Parathyroid adenoma (tissue), 2 donors: ENCODE measurements at regions not wholly inside any gene's neighbourhood (a gene's known extent, or its start where the extent isn't known, plus 50 kb on each side); places are given as distances from the start of the nearest gene placed in this dataset.
A peak's percentile ranks its signal among the peaks of the same experiment; 100 is the strongest.

Experiments
- H2AFZ ChIP-seq: fragments of 300-600 bp; sonication (generic); one replicate; pipeline ENCODE4 v1.7.0; 2017; ENCODE audit warnings: antibody characterized with exemption, mild to moderate bottlenecking
- H3K27ac ChIP-seq: fragments of 300-600 bp; sonication (generic); one replicate; pipeline ENCODE4 v1.7.0; 2017
- H3K27me3 ChIP-seq: fragments of 300-600 bp; sonication (generic); one replicate; pipeline ENCODE4 v1.7.0; 2017; ENCODE audit warnings: low read length; ENCODE audit not compliant: control insufficient read depth, insufficient read depth
- H3K36me3 ChIP-seq: fragments of 300-600 bp; sonication (generic); one replicate; pipeline ENCODE4 v1.7.0; 2017; ENCODE audit warnings: low read length; ENCODE audit not compliant: control insufficient read depth, insufficient read depth
- H3K4me1 ChIP-seq: fragments of 300-600 bp; sonication (generic); one replicate; pipeline ENCODE4 v1.7.0; 2017; ENCODE audit warnings: control low read depth
- H3K4me2 ChIP-seq: fragments of 300-600 bp; sonication (generic); one replicate; pipeline ENCODE4 v1.7.0; 2017; ENCODE audit warnings: low read length
- H3K4me3 ChIP-seq: fragments of 300-600 bp; sonication (generic); one replicate; pipeline ENCODE4 v1.7.0; 2017; ENCODE audit warnings: low read depth, low read length
- H3K79me2 ChIP-seq: fragments of 300-600 bp; sonication (generic); one replicate; pipeline ENCODE4 v1.7.0; 2017; ENCODE audit warnings: control low read depth
- H3K9ac ChIP-seq: fragments of 300-600 bp; sonication (generic); one replicate; pipeline ENCODE4 v1.7.0; 2017; ENCODE audit warnings: mild to moderate bottlenecking
- H3K9me3 ChIP-seq: fragments of 300-600 bp; sonication (generic); one replicate; pipeline ENCODE4 v1.7.0; 2017; ENCODE audit warnings: low read length; ENCODE audit not compliant: control insufficient read depth
- CTCF ChIP-seq: fragments of 300-600 bp; sonication (generic); IDR thresholded peaks from one replicate; pipeline ENCODE4 v1.7.0; 2017; ENCODE audit warnings: antibody characterized with exemption, mild to moderate bottlenecking
- donor health status: primary hyperparathyroidism.

DNA sequence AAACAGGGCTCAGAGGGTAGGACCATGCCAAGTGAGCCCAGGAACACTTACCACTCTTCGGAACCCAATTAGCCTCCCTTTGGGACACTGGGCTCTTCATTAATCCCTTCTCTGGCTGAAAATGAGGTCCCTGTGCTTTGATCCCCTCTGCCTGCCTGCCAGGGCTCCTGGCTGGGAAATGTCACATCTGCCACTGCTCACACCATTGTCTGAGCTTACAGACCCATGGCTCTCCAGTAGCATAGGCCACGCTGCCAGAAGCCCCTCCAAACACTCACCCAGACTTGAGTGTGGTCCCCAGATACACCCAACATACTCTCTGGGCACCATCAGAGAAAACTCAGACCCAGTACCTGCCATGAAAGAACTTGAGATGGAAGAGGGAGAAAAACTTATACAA is 287.3 kb downstream of the XXYLT1 start:
- no peak overlapping the region for H3K4me2 ChIP-seq
- TF ChIP-seq CTCF = no peak
- no peak overlapping the region for H3K4me3 ChIP-seq
- peaks cover 5% of the 10 kb centered on the region for H3K4me1 ChIP-seq
- no peaks in the 10 kb centered on the region for H3K36me3 ChIP-seq
- H3K9me3 ChIP-seq = no peaks in the 10 kb centered on the region
- no peaks in the 10 kb centered on the region for H3K79me2 ChIP-seq
- H3K27me3 ChIP-seq = no peaks in the 10 kb centered on the region
- H2AFZ ChIP-seq = no peak overlapping the region
- H3K9ac ChIP-seq = no peak overlapping the region
- H3K27ac ChIP-seq = no peak overlapping the region

DNA sequence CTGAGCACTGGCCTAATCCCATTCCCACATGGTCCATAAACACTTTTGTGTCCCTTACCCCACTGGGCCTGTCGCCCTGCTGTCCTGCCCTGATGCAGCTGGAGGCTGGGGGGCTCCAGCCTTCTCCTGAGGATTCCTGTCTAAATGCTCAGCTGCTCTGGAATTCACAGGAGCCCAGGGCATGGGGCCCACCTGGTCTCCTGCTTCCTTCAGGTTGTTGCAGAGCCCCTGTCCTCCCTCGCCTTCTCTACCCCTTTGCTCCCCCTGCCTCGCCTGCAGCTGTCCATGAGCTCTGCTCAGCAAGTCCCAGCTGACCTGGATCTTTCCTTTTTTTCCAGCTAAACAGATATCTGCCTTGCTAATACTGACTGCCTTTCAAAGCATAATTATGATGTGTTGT is 286.9 kb downstream of the XXYLT1 start:
- Histone ChIP-seq H3K27me3 (no peaks in the 10 kb centered on the region), H3K36me3 (no peaks in the 10 kb centered on the region), H3K9ac (no peak overlapping the region), H3K4me2 (no peak overlapping the region), H3K4me3 (no peak overlapping the region), H2AFZ (no peak overlapping the region), H3K9me3 (no peaks in the 10 kb centered on the region), H3K79me2 (no peaks in the 10 kb centered on the region), H3K4me1 (peaks cover 5% of the 10 kb centered on the region), H3K27ac (no peak overlapping the region)
- no peak for TF ChIP-seq CTCF

DNA sequence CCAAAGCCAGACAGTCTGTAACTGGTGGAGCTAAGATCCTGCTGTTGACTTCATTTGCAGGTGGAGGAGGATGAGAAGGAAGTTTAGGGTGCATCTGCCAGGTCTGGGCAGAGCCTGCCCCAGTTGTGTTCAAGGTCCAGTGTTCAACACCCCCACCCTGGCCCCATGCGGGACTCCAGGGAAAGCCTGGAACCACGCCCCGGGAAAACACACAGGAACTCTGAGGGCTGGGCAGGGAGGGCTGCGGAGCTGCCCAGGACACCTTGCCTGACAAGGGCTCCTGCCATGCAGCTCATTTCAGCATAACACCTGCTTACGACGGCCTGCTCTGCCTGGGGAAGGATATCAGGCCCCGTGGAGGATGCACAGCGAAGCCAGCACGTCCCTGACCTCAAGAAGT is 286.3 kb downstream of the XXYLT1 start:
- Histone ChIP-seq H3K27ac (no peak overlapping the region), H3K79me2 (no peaks in the 10 kb centered on the region), H3K4me1 (peaks cover 5% of the 10 kb centered on the region), H3K4me2 (no peak overlapping the region), H3K9me3 (no peaks in the 10 kb centered on the region), H3K27me3 (no peaks in the 10 kb centered on the region), H3K4me3 (no peak overlapping the region), H2AFZ (peak overlapping the region; percentile 84), H3K36me3 (no peaks in the 10 kb centered on the region), H3K9ac (no peak overlapping the region)
- no peak for TF ChIP-seq CTCF

DNA sequence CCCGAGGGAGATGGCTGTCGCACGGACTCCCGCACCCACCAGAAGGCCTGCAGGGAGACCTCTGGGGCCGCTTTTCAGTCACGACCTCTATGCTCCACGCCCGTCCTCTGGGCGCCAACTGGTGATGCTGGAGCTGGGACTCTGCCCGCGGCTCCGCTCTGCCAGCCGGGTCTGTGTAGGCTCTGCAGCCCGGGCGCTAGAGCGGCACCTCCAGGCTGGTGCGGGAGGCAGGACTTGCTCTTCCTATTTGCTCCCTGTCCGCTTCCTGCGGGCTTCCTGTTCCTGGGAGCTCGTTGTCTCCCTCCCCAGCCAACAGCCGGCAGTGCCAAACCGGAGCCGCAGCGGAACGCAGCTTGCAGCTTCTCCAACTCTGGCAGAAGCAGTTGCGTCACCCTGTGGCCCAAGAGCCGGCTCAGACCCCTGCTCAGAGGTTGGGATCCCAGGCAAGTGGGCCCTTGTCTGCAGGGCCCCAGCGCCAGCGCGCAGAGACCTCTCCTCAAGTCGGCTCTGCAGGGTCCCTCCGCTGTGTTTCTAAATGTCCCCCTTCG is 285.9 kb downstream of the XXYLT1 start:
- H3K27ac ChIP-seq = no peak overlapping the region
- H2AFZ ChIP-seq = peak overlapping the region; percentile 84
- H3K4me3 ChIP-seq = no peak overlapping the region
- H3K27me3 ChIP-seq = no peaks in the 10 kb centered on the region
- no peaks in the 10 kb centered on the region for H3K79me2 ChIP-seq
- H3K36me3 ChIP-seq = no peaks in the 10 kb centered on the region
- no peak overlapping the region for H3K9ac ChIP-seq
- no peaks in the 10 kb centered on the region for H3K9me3 ChIP-seq
- H3K4me1 ChIP-seq = peaks cover 5% of the 10 kb centered on the region
- peak; percentile 48 for TF ChIP-seq CTCF
- peak overlapping the region; percentile 44 for H3K4me2 ChIP-seq

DNA sequence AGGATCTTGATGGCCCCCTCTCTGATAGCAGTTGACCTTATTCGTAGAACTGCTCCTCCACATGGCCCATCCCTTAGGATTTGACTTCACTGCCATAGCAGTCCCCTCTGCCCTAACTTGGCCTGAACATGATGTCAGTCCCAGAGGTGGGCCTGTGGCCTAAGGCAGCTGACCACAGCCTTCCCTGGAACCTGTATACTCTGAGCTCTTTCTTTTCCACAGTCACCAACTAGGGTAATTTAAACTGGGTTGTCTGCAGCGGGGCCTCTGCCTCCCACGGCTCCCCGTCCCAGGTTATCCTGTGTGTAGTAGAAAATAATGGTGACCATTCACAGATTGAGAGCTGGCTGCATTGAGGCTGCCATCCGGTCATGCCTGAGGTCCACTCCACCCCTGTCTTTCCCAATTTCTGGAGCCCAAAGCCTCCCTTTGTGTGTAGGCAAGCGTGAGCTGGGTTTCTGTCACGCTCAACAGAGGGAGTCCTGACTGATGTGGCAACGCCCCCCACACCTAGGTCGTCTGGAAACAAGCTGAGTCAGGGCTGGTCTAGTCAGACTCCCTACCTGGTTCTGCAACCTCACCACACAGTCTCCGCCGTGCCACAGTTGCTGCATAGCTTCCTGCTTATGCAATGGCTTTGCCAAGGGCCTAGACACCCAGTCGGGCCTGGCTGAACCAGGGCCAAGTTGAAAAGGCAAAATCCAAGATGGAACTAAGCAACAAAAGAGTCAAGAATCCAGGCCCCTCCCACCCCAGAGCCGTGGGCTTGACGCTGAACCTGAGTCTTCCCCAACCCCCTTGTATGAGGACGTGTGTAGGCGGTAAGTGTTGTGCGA is 284.5 kb downstream of the XXYLT1 start:
- Histone ChIP-seq H3K4me3 (no peak overlapping the region), H3K79me2 (no peaks in the 10 kb centered on the region), H3K9me3 (no peaks in the 10 kb centered on the region), H3K27ac (no peak overlapping the region), H3K4me1 (peaks cover 5% of the 10 kb centered on the region), H2AFZ (no peak overlapping the region), H3K36me3 (no peaks in the 10 kb centered on the region), H3K4me2 (no peak overlapping the region), H3K27me3 (no peaks in the 10 kb centered on the region), H3K9ac (no peak overlapping the region)
- no peak for TF ChIP-seq CTCF
